ENCODE measurements at regions not wholly inside any gene's neighbourhood (a gene's known extent, or its start where the extent isn't known, plus 50 kb on each side); places are given as distances from the start of the nearest gene placed in this dataset.
"Not testable (repeated sequence)": the region's sequence is repeated elsewhere in the genome, so short reads cannot be mapped to it uniquely, and the experiment has no call there.

GRCh38 chr1:174105086-174105485 lies 54.2 kb upstream of the RABGAP1L start:
- DNase-seq = no peak

GRCh38 chr1:174103766-174104165 lies 55.6 kb upstream of the RABGAP1L start:
- no peak for DNase-seq

GRCh38 chr1:174101976-174102375 lies 57.3 kb upstream of the RABGAP1L start:
- DNase-seq = not testable (repeated sequence)

GRCh38 chr1:174097426-174097825 lies 61.9 kb upstream of the RABGAP1L start:
- no peak for DNase-seq

- DNase-seq = not testable (repeated sequence)
Measured at GRCh38 chr1:174093789-174094188, 65.5 kb upstream of the RABGAP1L start.

GRCh38 chr1:174090471-174090870 lies 68.3 kb upstream of the RC3H1 start:
- no peak for DNase-seq

- DNase-seq = no peak
Measured at GRCh38 chr1:174080819-174081218, 58.7 kb upstream of the RC3H1 start.

GRCh38 chr1:174079796-174080195 lies 57.6 kb upstream of the RC3H1 start:
- no peak for DNase-seq

GRCh38 chr1:174078916-174079315 lies 56.8 kb upstream of the RC3H1 start:
- not testable (repeated sequence) for DNase-seq

- no peak for DNase-seq
Measured at GRCh38 chr1:174077749-174078490, 55.8 kb upstream of the RC3H1 start.

GRCh38 chr1:174075245-174075692 lies 53.1 kb upstream of the RC3H1 start:
- DNase-seq = no peak

GRCh38 chr1:174074757-174075156 lies 52.6 kb upstream of the RC3H1 start:
- peak; percentile 24 for DNase-seq

GRCh38 chr1:174072581-174072980 lies 50.4 kb upstream of the RC3H1 start:
- DNase-seq = no peak

Measured in inflammatory macrophage treated with lipopolysaccharide for 4 hours (primary cell).